Uterus (tissue), 2 donors: ENCODE measurements at regions not wholly inside any gene's neighbourhood (a gene's known extent, or its start where the extent isn't known, plus 50 kb on each side); places are given as distances from the start of the nearest gene placed in this dataset.

ENCODE experiments used
- CTCF ChIP-seq, 4 experiments: fragments of 200-600 bp in 2 of 4; fragments of 450-650 bp in 2 of 4; sonication (generic) in 2 of 4; IDR thresholded peaks; one replicate each; pipeline ENCODE4 v1.5.1; 2016 to 2019; ENCODE audit warnings: antibody characterized with exemption in 4 of 4, mild to moderate bottlenecking in 2 of 4, moderate library complexity in 1 of 4
- POLR2A ChIP-seq, 2 donors: fragments of 450-650 bp; IDR thresholded peaks; one replicate each; pipeline ENCODE4 v1.6.1; 2016; ENCODE audit warnings: antibody characterized with exemption in 2 of 2, mild to moderate bottlenecking in 1 of 2, moderate library complexity in 1 of 2

GRCh38 chr10:113412161-113412560 is 140.7 kb upstream of the HABP2 start:
- no peak for TF ChIP-seq CTCF (IDR thresholded peaks at IDR 0.05)
- TF ChIP-seq POLR2A (IDR thresholded peaks at IDR 0.05) = no peak
